Upper lobe of left lung (tissue), 4 donors: ENCODE measurements at regions not wholly inside any gene's neighbourhood (a gene's known extent, or its start where the extent isn't known, plus 50 kb on each side); places are given as distances from the start of the nearest gene placed in this dataset.

Experiments used
- EP300 ChIP-seq, 4 donors: sonication (generic); formaldehyde crosslinking; IDR thresholded peaks; one replicate each; pipeline ENCODE4 v1.5.1; 2017; ENCODE audit warnings: antibody characterized with exemption in 4 of 4, control low read depth in 2 of 4
- POLR2A ChIP-seq, 4 donors: fragments of 450-650 bp; IDR thresholded peaks; one replicate each; pipeline ENCODE4 v1.5.1; 2016 to 2017; ENCODE audit warnings: antibody characterized with exemption in 4 of 4, mild to moderate bottlenecking in 2 of 4
- TF ChIP-seq, protein P1 (sequence below), 6 experiments: fragments of 450-650 bp in 4 of 6; fragments of 200-600 bp in 2 of 6; sonication (generic) in 2 of 6; IDR thresholded peaks; one replicate each; pipeline ENCODE4 v1.5.1; 2016 to 2019; ENCODE audit warnings: antibody characterized with exemption in 6 of 6

DNA sequence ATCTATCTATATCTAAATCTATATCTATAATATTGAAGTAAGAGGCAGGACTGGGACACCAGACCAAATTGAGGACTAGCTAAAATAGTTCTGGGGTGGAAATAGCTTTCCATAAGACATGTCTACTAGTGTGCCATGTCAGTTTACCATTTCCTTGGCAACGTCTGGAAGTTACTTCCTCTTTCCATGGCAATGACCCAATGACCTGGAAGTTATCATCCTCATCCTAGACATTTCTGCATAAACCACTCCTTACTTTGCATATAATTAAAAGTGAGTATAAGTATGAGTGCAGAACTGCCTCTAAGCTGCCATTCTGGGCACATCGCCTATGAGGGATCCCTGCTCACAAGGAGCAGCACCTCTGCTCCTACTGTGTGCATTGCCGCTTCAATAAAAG is 734.0 kb upstream of the GCFC2 start:
- TF ChIP-seq, protein P1, sequence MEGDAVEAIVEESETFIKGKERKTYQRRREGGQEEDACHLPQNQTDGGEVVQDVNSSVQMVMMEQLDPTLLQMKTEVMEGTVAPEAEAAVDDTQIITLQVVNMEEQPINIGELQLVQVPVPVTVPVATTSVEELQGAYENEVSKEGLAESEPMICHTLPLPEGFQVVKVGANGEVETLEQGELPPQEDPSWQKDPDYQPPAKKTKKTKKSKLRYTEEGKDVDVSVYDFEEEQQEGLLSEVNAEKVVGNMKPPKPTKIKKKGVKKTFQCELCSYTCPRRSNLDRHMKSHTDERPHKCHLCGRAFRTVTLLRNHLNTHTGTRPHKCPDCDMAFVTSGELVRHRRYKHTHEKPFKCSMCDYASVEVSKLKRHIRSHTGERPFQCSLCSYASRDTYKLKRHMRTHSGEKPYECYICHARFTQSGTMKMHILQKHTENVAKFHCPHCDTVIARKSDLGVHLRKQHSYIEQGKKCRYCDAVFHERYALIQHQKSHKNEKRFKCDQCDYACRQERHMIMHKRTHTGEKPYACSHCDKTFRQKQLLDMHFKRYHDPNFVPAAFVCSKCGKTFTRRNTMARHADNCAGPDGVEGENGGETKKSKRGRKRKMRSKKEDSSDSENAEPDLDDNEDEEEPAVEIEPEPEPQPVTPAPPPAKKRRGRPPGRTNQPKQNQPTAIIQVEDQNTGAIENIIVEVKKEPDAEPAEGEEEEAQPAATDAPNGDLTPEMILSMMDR (IDR thresholded peaks at IDR 0.05), result no peak
- TF ChIP-seq EP300 (IDR thresholded peaks at IDR 0.05) (no peak), POLR2A (IDR thresholded peaks at IDR 0.05) (no peak)
